GM13977 (cell line): ENCODE measurements at regions not wholly inside any gene's neighbourhood (a gene's known extent, or its start where the extent isn't known, plus 50 kb on each side); places are given as distances from the start of the nearest gene placed in this dataset.

ENCODE experiments used
- DNase-seq: peaks from one replicate; pipeline ENCODE4 v3.0.0; 2012; ENCODE audit warnings: low spot score
- CTCF ChIP-seq: IDR thresholded peaks from 2 replicates; pipeline ENCODE4 v1.5.1; 2012; ENCODE audit warnings: mild to moderate bottlenecking, control low read depth; ENCODE audit not compliant: insufficient read depth; ENCODE audit errors: extremely low read depth, missing control alignments
- in situ Hi-C: fragments of 300-500 bp; cut with MboI; formaldehyde crosslinking; loops from one replicate; pipeline ENCODE4 v1.12.0; 2022; ENCODE audit warnings: low sequenced_read_pairs, low pct_unique_long_range_greater_than_20kb, mixed read lengths, inconsistent platforms; ENCODE audit not compliant: unreplicated experiment

- in situ Hi-C loops, result no loop called here
- no peak for DNase-seq
- no peak for TF ChIP-seq CTCF
Observed at GRCh38 chr20:40225596-40225995, 463.4 kb downstream of the MAFB start.

- no peak for TF ChIP-seq CTCF
- in situ Hi-C loops, result no loop called here
- no peak for DNase-seq
Observed at GRCh38 chr20:40223810-40224209, 465.2 kb downstream of the MAFB start.

GRCh38 chr20:40218971-40219370 is 470.1 kb downstream of the MAFB start:
- DNase-seq, result no peak
- in situ Hi-C loops, result no loop called here
- TF ChIP-seq CTCF, result no peak

DNA sequence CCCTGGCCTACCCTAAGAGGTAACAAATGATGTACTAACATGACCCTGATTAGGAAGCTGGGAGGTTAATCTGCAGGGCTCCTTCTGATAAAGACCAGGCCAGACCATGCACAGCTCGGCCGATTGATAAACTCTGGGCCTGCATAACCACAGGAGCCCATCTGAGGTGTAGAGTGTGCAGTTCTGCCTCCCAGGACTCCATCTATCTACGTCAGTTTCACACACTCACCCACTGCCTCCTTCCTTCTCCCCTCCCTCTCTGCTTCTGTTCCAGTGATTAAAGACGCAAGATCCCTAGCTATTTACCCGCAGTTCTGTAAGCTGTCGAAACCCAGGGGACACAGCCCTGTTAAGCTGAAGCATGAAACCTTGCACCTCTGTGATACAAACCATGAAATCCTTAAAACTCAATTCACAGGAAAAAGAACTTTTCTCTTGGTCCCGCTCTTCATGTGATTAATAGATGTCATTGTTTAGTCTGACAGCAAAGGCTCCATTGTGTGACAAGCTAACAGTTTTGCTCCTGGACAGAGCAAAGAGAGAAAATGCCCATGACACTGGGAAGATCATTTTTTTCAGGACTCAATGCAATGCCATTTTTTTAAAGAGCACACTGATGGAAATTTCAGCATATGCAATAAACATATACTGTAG is 470.6 kb downstream of the MAFB start:
- in situ Hi-C loops, result no loop called here
- DNase-seq, result no peak
- TF ChIP-seq CTCF, result no peak

DNA sequence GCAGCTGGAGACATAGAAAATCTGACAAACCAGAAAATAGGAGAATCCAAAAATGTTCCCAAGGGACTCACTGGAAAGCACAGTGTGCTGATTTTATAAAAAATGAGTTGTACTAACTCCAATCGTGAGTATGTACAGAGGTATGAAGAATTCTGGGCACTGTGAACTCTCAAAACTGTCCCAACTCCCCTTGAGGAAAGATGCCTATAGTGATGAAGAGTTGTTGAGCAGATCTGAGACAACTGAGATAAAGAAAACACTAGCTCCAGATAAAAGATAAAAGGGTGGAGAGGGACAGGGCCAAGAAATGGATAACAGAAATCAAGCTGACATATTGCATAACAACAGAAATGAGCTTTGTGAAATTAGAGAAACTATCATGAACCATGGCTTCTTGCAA is 481.4 kb downstream of the MAFB start:
- no peak for TF ChIP-seq CTCF
- no peak for DNase-seq
- in situ Hi-C loops, result no loop called here

DNA sequence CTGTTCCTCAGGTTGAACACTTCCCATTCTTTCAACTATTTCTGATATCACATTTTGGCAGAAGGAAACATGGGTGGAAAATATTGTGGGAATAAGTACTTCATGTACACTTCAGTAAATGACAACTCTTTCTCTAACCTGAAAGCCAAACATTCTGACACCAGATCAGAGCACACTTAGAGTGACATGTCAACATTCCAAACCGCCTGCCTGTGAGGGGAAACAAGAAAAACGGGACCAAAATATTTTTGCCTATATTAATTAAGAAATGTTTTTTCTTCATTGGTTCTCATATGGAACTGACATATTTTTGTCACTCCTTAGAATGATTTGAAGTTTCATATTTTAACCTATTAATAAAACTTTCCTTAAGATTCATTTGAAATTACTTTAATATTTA is 483.1 kb downstream of the MAFB start:
- no peak for TF ChIP-seq CTCF
- no peak for DNase-seq
- in situ Hi-C loops, result no loop called here
